22Rv1 (cell line): ENCODE measurements at regions not wholly inside any gene's neighbourhood (a gene's known extent, or its start where the extent isn't known, plus 50 kb on each side); places are given as distances from the start of the nearest gene placed in this dataset.

Experiments used
- H3K27ac ChIP-seq: fragments of 450-650 bp; 2 replicates; pipeline ENCODE4 v1.5.1; 2017
- ZFX ChIP-seq: fragments of 450-650 bp; IDR thresholded peaks from 2 replicates; pipeline ENCODE4 v1.6.1; 2017; ENCODE audit warnings: antibody characterized with exemption, borderline replicate concordance
- TF ChIP-seq, protein P1 (sequence below): fragments of 450-650 bp; IDR thresholded peaks from 2 replicates; pipeline ENCODE4 v1.5.1; 2017; ENCODE audit warnings: mild to moderate bottlenecking

- H3K27ac ChIP-seq: no peak overlapping the region
- TF ChIP-seq, protein P1, sequence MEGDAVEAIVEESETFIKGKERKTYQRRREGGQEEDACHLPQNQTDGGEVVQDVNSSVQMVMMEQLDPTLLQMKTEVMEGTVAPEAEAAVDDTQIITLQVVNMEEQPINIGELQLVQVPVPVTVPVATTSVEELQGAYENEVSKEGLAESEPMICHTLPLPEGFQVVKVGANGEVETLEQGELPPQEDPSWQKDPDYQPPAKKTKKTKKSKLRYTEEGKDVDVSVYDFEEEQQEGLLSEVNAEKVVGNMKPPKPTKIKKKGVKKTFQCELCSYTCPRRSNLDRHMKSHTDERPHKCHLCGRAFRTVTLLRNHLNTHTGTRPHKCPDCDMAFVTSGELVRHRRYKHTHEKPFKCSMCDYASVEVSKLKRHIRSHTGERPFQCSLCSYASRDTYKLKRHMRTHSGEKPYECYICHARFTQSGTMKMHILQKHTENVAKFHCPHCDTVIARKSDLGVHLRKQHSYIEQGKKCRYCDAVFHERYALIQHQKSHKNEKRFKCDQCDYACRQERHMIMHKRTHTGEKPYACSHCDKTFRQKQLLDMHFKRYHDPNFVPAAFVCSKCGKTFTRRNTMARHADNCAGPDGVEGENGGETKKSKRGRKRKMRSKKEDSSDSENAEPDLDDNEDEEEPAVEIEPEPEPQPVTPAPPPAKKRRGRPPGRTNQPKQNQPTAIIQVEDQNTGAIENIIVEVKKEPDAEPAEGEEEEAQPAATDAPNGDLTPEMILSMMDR: no peak
- TF ChIP-seq ZFX: no peak
These were observed 154.2 kb downstream of the ESM1 start for GRCh38 chr5:54831233-54831632.

GRCh38 chr5:54829676-54830535 lies 155.5 kb downstream of the ESM1 start:
- H3K27ac ChIP-seq: no peak overlapping the region
- no peak for TF ChIP-seq ZFX
- TF ChIP-seq, protein P1: no peak

GRCh38 chr5:54829102-54829501 lies 156.3 kb downstream of the ESM1 start:
- TF ChIP-seq ZFX: no peak
- TF ChIP-seq, protein P1: no peak
- no peak overlapping the region for H3K27ac ChIP-seq

DNA sequence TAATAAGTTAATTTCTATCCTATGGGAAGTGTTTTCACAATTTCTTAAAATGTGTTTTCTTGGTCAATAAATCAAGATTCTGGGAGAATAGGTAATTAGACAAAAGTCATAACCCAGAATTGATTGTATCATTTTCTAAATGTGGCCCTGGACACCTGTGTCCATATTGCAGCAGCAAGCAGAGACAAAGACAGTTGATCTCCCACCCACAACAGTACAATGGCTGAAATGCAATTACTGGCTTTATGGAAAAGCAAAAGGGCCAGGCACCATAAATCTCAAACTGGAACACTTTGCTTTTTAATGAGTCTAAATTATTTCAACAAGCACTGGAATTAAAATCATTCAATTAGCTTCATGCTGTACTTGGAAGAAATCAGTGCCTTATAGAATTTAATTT lies 157.2 kb downstream of the ESM1 start:
- TF ChIP-seq, protein P1: no peak
- no peak for TF ChIP-seq ZFX
- no peak overlapping the region for H3K27ac ChIP-seq

- no peak overlapping the region for H3K27ac ChIP-seq
- TF ChIP-seq ZFX: no peak
- TF ChIP-seq, protein P1: no peak
These were observed 160.4 kb downstream of the ESM1 start for GRCh38 chr5:54825005-54825404.

- no peak overlapping the region for H3K27ac ChIP-seq
- TF ChIP-seq ZFX: no peak
- TF ChIP-seq, protein P1: no peak
These were observed 162.4 kb downstream of the ESM1 start for GRCh38 chr5:54823006-54823405.

DNA sequence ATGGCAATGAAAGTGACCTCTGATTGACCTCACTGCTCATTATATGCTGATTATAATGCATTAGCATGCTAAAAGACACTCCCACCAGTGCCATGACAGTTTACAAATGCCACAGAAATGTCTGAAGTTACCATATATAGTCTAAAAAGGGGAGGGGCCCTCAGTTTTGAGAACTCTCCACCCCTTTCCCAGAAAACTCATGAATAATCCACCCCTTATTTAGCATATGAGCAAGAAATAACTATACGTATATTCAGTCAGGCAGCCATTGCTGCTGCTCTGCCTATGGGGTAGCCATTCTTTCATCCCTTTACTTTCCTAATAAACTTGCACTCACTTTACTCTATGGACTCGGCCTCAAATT lies 163.1 kb downstream of the ESM1 start:
- no peak for TF ChIP-seq ZFX
- TF ChIP-seq, protein P1: no peak
- no peak overlapping the region for H3K27ac ChIP-seq
